COLO668 (cell line): ENCODE measurements at regions not wholly inside any gene's neighbourhood (a gene's known extent, or its start where the extent isn't known, plus 50 kb on each side); places are given as distances from the start of the nearest gene placed in this dataset.
"Not testable (repeated sequence)": the region's sequence is repeated elsewhere in the genome, so short reads cannot be mapped to it uniquely, and the experiment has no call there.

Source experiments
- DNase-seq: peaks from one replicate; lab custom pipeline; 2025; ENCODE audit not compliant: unreplicated experiment; lab: John Stamatoyannopoulos, UW

DNA sequence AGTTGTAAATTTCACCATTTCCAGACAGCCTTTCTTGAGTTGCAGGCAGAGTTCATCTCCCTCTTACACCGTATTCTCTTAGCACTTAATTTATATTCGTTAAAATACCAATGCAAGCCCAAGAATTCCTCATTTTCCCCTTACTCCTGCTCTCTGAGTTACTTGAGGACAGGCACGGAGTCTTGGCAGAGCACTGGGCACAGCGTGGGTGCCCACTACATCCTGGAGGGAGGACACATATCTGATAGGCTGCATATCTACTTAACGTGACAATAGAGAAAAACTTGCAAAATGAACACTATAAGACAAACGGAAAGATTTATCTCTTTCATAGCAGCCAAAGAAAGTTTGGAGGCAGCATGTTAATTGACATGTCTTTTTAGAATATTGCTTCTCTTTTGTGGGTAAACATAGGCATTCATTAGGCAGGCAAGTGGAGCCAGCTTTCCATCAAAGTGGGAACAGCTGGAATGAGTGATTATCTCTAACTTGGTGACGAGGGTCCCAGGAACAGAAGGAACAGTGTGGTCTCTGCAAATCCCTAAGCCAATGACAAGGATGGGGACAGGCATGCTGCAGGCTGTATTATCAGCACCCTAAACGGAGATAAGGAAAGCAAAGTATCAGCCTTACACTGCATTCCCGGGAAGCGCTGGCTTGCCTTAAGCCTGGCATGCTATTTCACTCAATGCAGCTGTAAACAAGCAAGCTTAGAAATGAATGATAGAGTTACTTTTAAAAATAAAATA is 116.5 kb downstream of the RTP4 start:
- no peak for DNase-seq

DNA sequence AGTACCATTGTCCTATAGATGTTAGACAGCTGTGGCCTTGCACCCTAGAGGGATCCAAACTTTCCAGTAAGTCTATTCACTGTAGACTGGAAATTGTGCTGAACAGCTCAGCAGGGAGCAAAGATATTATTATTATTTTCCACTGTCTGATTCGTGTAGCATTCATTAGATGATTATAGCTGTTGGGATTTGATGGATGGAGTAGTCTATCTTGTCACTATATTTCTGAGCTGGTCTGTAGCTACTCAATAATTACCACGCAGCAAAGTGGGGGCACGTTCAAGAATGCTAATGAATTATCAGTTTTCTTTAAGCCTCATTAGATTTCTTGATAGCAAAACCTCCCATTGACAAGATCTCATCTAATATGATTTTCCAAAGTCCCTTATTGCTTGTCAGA is 113.2 kb downstream of the RTP4 start:
- DNase-seq: no peak

GRCh38 chr3:187475613-187476012 is 107.4 kb downstream of the RTP4 start:
- not testable (repeated sequence) for DNase-seq

GRCh38 chr3:187473778-187474406 is 105.7 kb downstream of the RTP4 start:
- DNase-seq: no peak

GRCh38 chr3:187466306-187466705 is 98.1 kb downstream of the RTP4 start:
- not testable (repeated sequence) for DNase-seq

DNA sequence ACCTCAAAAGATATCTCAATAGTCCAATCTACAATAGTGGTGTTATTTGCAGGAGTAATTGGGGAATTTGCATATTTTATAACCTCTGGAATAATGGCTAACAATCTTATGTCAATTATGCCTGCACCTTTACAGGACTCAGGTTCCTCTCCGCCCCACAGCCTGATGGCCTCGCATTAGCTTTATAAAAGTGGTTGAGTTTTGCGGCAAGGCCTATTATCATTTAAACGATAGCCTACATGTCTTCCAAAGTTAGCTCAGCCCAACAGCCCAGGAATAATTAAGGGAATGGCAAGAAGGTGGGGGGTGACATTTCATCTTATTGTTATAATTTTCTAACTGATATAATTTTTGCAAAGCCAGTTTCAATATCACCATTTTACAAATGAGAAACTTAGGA is 97.3 kb downstream of the RTP4 start:
- no peak for DNase-seq

GRCh38 chr3:187464682-187465081 is 96.5 kb downstream of the RTP4 start:
- no peak for DNase-seq

- DNase-seq: no peak
These were observed 90.7 kb downstream of the RTP4 start for GRCh38 chr3:187458921-187459320.

- no peak for DNase-seq
These were observed 90.2 kb downstream of the RTP4 start for GRCh38 chr3:187458383-187458782.

DNA sequence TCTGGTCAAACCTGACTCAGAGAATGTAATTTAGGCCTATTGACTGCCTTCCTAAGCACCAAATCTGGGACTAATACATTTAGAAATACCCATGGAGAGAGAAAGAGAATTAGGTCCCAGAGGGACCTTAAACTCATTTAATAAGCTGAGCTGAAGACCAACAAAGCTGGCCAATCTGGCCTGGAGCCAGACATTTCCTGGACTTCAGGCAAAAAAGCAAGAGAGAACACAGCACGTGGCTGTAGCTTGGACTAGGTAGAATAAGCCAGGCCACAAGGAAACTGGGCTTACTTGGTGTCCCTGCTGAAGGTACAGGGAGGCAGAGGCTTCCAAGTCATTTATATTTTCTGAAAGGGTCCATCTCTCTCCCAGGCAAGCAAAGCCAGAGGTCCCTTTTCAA is 88.1 kb downstream of the RTP4 start:
- no peak for DNase-seq

GRCh38 chr3:187454085-187454815 is 86.1 kb downstream of the RTP4 start:
- no peak for DNase-seq

GRCh38 chr3:187450431-187451190 is 82.4 kb downstream of the RTP4 start:
- DNase-seq: no peak

- no peak for DNase-seq
These were observed 80.5 kb downstream of the RTP4 start for GRCh38 chr3:187448674-187449073.

GRCh38 chr3:187447737-187448136 is 79.6 kb downstream of the RTP4 start:
- no peak for DNase-seq

GRCh38 chr3:187445356-187445755 is 77.2 kb downstream of the RTP4 start:
- DNase-seq: no peak

- DNase-seq: no peak
These were observed 66.3 kb downstream of the RTP4 start for GRCh38 chr3:187434524-187434923.

DNA sequence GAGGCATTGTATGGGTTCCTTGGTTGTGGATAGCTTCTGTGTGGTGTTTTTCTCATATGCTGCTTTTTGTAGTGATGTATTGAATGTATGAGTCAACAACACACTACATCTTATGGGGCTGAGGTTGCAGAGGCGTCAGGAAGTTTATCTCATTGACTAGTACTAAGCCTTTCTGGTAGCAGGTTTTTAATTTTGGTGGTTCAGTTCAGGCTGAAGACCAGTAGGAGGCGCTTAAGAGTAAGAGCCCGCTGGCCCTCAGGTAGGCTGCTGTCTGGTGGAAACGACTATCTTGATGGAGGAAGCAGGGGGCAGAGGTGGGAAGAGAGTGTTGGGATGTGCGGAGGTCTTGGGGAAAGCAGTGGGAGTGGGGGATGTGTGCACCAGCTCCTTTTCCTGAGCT is 62.4 kb downstream of the RTP4 start:
- DNase-seq: no peak
